Panc1 (cell line): ENCODE measurements at regions not wholly inside any gene's neighbourhood (a gene's known extent, or its start where the extent isn't known, plus 50 kb on each side); places are given as distances from the start of the nearest gene placed in this dataset.

Source experiments
- ATAC-seq: fragments of 200-7000 bp; cut with Tn5 transposase; 2 replicates; pipeline ENCODE4 v1.9.1; 2020; ENCODE audit warnings: mild to moderate bottlenecking, moderate library complexity
- BruUV-seq: library from RNA; stranded (reverse); fragments of 400-500 nt; replicated peaks from 2 replicates; lab custom pipeline; 2021; lab: Mats Ljungman, UMichigan
- CTCF ChIA-PET: fragments of 300-600 bp; sonication (Branson Sonifier 250); formaldehyde crosslinking; loops from one replicate; lab custom pipeline; 2022; ENCODE audit warnings: antibody characterized with exemption; lab: Charles Lee
- POLR2A ChIA-PET: fragments of 300-600 bp; sonication (Branson Sonifier 250); formaldehyde crosslinking; loops from one replicate; lab custom pipeline; 2022; ENCODE audit warnings: antibody characterized with exemption; lab: Charles Lee
- DNase-seq: peaks from one replicate; pipeline ENCODE4 v3.0.0-alpha.2; 2010; ENCODE audit warnings: low read depth, low spot score
- H3K27ac ChIP-seq: 2 replicates; pipeline ENCODE4 v1.5.1; 2011; ENCODE audit warnings: mild to moderate bottlenecking, low read length, inconsistent platforms
- H3K27me3 ChIP-seq: fragments of 200-500 bp; sonication (Bioruptor generic); 2 replicates; pipeline ENCODE4 v1.6.0; 2014; ENCODE audit warnings: low read length, inconsistent platforms; ENCODE audit not compliant: control insufficient read depth, insufficient read depth
- H3K36me3 ChIP-seq: fragments of 200-500 bp; sonication (Bioruptor generic); 2 replicates; pipeline ENCODE4 v1.5.1; 2014; ENCODE audit warnings: inconsistent platforms, mild to moderate bottlenecking, low read length, moderate library complexity; ENCODE audit not compliant: control insufficient read depth, insufficient read depth
- H3K4me1 ChIP-seq: 2 replicates; pipeline ENCODE4 v1.5.1; 2011; ENCODE audit warnings: inconsistent platforms, mild to moderate bottlenecking, low read length, moderate library complexity; ENCODE audit not compliant: control insufficient read depth, insufficient read depth
- H3K4me3 ChIP-seq, 2 experiments: 2 replicates each; pipeline ENCODE4 v1.5.1; 2011 to 2012; ENCODE audit warnings: low read depth in 2 of 2, low read length in 2 of 2, mild to moderate bottlenecking in 2 of 2, inconsistent platforms in 1 of 2, moderate library complexity in 1 of 2
- H3K9me3 ChIP-seq: fragments of 200-500 bp; sonication (Bioruptor generic); 2 replicates; pipeline ENCODE4 v1.5.1; 2014; ENCODE audit warnings: low read depth, mild to moderate bottlenecking, inconsistent platforms, low read length, moderate library complexity; ENCODE audit not compliant: control insufficient read depth, insufficient read depth
- CTCF ChIP-seq: fragments of 450-650 bp; IDR thresholded peaks from 2 replicates; pipeline ENCODE4 v1.5.1; 2017; ENCODE audit warnings: mild to moderate bottlenecking
- POLR2AphosphoS5 ChIP-seq: IDR thresholded peaks from 2 replicates; pipeline ENCODE4 v1.6.1; 2012; ENCODE audit warnings: mild to moderate bottlenecking, low read depth, low read length, moderate library complexity
- REST ChIP-seq, 2 experiments: IDR thresholded peaks; 2 replicates each; pipeline ENCODE4 v1.6.1; 2011 to 2012; ENCODE audit warnings: low read depth in 2 of 2, control low read depth in 1 of 2, low read length in 1 of 2, mild to moderate bottlenecking in 1 of 2, moderate library complexity in 1 of 2; ENCODE audit not compliant: insufficient read depth in 1 of 2
- SIN3A ChIP-seq: IDR thresholded peaks from 2 replicates; pipeline ENCODE4 v1.6.1; 2012; ENCODE audit warnings: low read depth, mild to moderate bottlenecking, low read length, moderate library complexity, borderline replicate concordance; ENCODE audit not compliant: insufficient read depth
- TCF7L2 ChIP-seq: IDR thresholded peaks from 2 replicates; pipeline ENCODE4 v1.6.1; 2011; ENCODE audit warnings: mild to moderate bottlenecking, low read depth, low read length, inconsistent platforms
- in situ Hi-C: cut with HindIII; loops from 2 replicates; pipeline ENCODE4 v1.10.0; 2016; ENCODE audit warnings: low sequenced_read_pairs, low pct_unique_long_range_greater_than_20kb
- intact Hi-C: fragments of 100-400 bp; cut with micrococcal nuclease; formaldehyde crosslinking; loops from one replicate; pipeline ENCODE4 v1.10.0; 2022; ENCODE audit not compliant: unreplicated experiment

GRCh38 chr1:62941780-62942179 is 157.8 kb downstream of the ATG4C start:
- CTCF ChIA-PET: no interaction called here
- H3K4me1 ChIP-seq: no peaks in the 10 kb centered on the region
- no peak for TF ChIP-seq CTCF
- no peak for TF ChIP-seq SIN3A
- no peak for TF ChIP-seq REST (IDR thresholded peaks at IDR 0.05; ENCODE audit: insufficient read depth in 1 of 2, low read depth in 2 of 2, low read length in 1 of 2)
- TF ChIP-seq TCF7L2: no peak
- no peak for TF ChIP-seq POLR2AphosphoS5
- POLR2A ChIA-PET: interaction anchor here (0.6 kb wide), 1 partner anchor 893 kb away, joined by 5 read pairs; no protein-coding TSS in a partner anchor
- no TSS peak for BruUV-seq
- ATAC-seq (no peak), DNase-seq (no peak)
- no peaks in the 10 kb centered on the region for H3K36me3 ChIP-seq
- H3K27me3 ChIP-seq: peaks cover 10% of the 10 kb centered on the region
- H3K9me3 ChIP-seq: no peaks in the 10 kb centered on the region
- intact Hi-C loops (no loop called here), in situ Hi-C loops (no loop called here)
- H3K4me3 ChIP-seq: no peak overlapping the region
- H3K27ac ChIP-seq: no peak overlapping the region

GRCh38 chr1:62946511-62946910 is 162.6 kb downstream of the ATG4C start:
- DNase-seq: no peak
- H3K4me3 ChIP-seq: no peak overlapping the region
- TF ChIP-seq CTCF (no peak), SIN3A (no peak), REST (IDR thresholded peaks at IDR 0.05; ENCODE audit: insufficient read depth in 1 of 2, low read depth in 2 of 2, low read length in 1 of 2) (no peak)
- CTCF ChIA-PET: no interaction called here
- H3K4me1 ChIP-seq: no peaks in the 10 kb centered on the region
- H3K27me3 ChIP-seq: peaks cover 18% of the 10 kb centered on the region; the same call in 1 of the 2 replicates
- BruUV-seq: no TSS peak
- POLR2A ChIA-PET: no interaction called here
- in situ Hi-C loops (no loop called here), intact Hi-C loops (no loop called here)
- no peak overlapping the region for H3K27ac ChIP-seq
- H3K36me3 ChIP-seq: no peaks in the 10 kb centered on the region
- no peaks in the 10 kb centered on the region for H3K9me3 ChIP-seq
- ATAC-seq: no peak
